NCI-H187 (cell line): ENCODE measurements at regions not wholly inside any gene's neighbourhood (a gene's known extent, or its start where the extent isn't known, plus 50 kb on each side); places are given as distances from the start of the nearest gene placed in this dataset.
"Not testable (repeated sequence)": the region's sequence is repeated elsewhere in the genome, so short reads cannot be mapped to it uniquely, and the experiment has no call there.

Experiments
- DNase-seq, 2 experiments: peaks; one replicate each; lab custom pipeline; 2025; lab: John Stamatoyannopoulos, UW

DNA sequence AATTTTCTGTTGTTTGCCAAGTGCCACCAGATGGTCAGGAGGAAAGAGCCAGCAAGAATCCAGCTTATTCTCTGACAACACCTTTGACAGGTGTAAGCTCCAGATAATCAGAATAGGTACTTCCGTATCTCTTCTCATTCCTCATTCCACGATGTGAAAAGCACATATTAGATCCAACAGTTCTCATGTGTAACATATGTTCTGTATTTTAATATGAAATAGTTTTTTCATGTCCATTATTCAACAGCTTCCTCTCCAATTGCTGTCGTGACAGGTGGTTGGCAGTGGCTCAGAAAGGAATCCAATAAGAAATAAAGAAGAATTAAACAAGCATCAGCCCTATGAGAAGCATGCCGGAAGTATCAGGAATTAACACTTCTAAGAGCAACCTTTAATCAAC, 1624.7 kb downstream of the MRPL39 start:
- DNase-seq = no peak

DNA sequence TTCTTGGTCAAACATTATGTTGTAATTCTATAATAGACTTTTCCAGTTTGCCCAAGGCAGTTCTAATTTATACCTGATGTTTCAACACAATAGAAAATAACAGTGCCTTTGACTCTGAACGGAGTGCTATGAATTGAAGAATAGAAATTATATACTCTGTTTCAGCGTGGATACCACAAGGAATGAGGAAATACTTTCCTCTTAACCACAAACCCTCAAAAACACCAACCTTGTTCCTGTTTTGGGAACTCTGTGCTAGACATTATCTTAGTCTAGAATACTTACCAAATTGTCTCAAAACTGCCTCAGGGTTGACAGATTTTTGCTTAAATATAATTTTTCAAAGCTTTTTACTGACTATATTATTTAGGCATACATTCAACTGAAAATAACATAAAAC, 1629.3 kb downstream of the MRPL39 start:
- no peak for DNase-seq

DNA sequence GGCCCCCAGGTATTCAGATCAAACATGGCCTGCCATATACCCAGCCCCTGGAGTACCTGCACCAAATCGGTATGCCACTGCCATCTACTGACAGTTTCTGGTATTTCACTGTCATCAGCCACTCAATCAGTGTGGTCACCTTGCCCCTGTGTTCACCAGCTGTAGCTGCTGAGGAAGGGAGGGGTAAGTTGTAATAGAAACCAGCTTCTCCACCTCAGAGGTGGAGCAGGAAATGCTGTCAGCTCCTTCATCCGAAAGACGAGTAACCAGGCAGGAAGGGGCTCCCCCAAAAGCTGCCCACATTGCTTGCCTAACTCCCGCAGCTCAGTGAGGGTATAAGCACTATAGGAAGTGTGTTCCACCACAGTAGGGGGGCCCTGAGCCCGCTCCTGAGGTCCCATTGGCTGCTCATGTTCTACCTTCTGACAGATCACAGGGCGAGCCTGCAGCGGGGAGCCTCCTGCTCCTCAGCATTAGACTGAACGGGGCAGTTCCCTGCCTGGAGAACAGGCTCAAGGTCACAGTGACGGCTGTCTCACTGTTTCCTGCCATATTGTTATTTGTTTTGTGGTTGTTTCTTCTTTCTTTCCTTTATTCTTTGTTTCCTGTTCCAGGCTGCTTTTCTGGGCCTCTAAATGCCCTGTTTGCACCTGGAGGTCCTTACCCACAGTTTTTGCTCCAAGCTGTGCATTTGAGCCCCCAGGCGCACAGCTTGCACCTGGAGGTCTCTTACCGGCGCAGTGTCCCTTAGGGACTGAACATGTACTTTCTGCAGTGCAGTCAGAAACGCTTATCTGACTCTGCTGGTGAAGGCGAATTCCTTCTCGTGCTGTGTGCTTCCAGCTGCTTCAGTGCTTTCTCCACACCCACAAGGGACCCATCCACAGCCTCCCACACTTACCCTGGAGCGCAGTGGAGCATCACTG, 1638.3 kb downstream of the MRPL39 start:
- DNase-seq = no peak

DNA sequence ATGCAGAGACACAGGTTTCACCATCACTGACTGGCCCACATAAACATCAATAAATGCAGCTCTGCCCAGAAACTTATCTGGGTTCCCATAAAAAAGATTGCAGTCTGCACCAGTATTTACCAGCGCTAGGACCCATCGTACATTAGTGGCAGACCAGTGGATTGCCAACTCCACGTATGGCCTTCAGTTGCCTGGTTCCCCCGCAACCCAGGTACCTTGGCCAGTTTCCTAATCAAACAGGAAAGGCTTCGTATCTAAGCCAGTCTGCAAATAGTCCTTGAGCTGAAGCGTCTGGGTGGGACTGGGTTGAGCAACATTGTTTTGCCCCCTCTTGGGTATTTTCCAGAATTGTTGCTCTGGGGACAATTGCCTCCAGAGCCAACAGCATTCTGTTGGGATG, 1639.3 kb downstream of the MRPL39 start:
- no peak for DNase-seq

DNA sequence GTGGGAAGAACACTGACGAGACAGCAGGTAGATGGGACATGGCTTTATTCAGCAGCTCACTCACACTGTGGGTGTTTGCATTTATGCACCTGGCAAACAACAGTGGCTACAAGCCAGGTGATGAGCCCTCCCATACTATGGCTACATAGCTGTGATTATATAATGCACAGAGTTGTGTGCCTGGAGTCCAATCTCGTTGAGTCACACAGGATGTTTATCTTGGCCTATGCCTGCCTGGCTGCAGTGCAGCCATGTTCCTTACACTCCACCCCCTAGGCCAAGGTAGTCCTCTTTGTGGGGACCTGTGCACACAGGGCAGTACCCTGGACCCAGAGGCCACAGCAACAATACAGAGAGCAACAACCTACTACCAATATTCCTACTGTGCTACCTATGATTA, 1643.8 kb downstream of the MRPL39 start:
- DNase-seq = no peak

DNA sequence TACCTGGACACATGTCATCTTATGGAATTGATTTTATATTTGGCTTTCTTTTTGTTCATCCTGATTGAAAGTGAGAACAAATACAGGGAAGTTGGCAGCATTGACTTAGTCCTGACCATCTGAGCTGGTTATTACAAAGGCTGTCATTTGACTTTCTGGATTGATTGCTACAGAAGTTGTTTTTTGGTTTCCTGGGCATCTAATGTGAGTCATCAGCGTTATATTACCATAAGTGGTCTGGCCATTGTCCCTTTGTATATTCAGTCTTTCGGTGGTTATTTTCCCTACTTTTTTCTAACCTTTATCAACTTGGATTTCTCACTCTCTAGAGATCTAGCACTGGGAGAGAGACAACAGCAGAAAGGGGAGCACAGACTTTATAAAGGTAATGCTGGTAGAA, 1646.5 kb downstream of the MRPL39 start:
- DNase-seq = no peak

DNA sequence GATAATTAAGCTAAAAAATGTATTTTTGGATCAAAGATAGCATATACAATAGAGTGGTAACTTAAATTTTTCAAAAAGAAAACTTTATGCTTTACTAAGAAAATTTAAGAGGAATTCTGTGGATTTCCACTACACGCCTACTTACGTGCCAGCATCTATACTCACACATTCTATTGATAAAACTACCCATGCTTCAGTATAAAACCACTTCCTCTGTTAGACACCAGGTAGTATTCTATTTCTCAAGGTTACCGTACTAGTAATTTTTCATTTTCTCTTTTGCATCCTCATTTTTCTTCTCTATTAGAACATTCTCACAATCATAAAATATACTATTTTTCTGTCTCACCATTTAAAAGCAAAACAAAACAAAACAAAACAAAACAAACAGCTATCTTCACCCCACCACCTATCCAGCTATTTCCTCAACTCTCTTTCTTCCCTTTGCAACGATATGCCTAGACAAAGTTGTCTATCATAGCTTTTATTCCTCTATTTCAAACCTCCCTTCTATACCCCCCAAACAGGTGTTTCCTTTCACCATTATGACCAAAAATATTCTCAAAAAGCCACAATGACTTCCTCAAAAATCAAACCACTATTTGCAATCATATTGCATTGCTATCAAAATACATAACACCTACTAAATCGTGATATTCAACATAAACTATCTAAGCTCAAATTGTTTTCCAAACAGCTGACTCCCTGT, 1652.0 kb downstream of the MRPL39 start:
- DNase-seq = no peak

DNA sequence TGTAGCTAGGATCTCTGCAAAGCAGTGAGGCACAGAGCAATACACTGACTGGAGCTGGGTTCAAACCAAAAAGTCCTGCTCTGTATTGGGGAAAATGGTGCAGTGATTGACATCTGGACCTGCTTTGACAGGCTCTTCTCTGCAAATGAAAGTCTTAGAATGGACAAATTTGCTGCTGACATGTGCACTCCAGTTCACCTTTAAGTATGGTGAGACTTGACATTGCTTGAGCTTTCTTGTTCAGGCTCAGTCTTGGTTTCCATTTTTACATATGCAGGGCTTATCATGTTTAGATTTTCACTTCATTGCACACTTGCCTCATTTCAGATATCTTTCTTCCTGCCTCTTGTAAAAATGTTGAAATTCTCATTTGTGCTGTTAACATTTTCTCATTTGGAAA, 1655.0 kb downstream of the MRPL39 start:
- no peak for DNase-seq

DNA sequence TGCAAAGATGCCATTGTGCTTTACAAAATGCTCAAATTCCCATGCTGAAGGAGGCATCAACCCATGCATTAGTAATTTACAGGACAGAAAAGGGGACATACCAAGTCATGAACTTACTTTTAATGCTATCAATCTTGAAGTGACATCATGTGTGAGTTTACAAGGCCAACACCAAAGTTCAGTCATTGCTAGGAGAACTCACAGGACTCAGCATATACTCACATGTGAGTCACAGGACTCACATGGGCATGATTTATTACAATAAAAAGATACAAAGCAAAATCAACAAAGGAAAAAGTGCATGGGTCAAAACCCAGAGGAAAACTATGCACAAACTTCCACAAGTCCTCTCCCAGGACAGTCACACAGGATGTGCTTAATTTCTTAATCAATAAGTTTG, 1656.0 kb downstream of the MRPL39 start:
- no peak for DNase-seq

DNA sequence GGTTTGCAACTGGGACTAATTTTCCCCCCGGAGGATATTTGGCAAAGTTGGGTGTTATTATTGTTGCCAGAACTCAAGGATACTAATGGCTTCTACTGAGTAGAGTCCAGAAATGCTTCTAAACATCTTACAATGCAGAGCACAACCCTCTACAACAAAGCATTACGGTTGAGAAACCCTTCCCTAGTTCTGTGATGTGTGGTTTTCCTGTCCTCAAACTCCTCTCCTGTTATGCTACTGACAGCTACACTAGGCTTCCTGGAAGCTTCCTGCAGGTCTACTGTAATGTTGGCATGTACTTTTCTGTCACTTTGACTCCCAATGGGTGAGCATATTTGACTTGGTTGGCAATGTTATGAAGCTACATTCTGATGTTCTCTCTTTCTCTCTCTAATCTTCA, 1656.9 kb downstream of the MRPL39 start:
- no peak for DNase-seq

DNA sequence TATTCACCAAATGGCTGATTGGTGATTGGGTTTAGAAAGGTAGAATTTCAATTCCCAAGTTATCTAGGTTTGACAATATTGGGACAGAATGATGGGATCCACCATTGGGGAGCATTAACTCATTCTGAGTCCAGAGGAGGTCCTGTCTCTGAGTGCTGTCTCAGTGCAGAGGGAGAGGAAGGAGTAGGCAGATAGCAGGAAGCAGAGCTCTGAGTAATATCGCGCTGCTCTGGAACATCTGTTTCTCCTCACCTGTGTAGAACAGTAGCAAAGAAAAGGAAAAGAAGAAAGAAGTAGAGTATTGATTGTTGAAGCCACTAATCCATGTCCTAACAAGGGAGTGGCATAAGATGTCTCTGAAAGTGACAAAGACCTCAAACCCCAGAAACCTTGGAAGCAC, 1657.8 kb downstream of the MRPL39 start:
- DNase-seq = no peak

DNA sequence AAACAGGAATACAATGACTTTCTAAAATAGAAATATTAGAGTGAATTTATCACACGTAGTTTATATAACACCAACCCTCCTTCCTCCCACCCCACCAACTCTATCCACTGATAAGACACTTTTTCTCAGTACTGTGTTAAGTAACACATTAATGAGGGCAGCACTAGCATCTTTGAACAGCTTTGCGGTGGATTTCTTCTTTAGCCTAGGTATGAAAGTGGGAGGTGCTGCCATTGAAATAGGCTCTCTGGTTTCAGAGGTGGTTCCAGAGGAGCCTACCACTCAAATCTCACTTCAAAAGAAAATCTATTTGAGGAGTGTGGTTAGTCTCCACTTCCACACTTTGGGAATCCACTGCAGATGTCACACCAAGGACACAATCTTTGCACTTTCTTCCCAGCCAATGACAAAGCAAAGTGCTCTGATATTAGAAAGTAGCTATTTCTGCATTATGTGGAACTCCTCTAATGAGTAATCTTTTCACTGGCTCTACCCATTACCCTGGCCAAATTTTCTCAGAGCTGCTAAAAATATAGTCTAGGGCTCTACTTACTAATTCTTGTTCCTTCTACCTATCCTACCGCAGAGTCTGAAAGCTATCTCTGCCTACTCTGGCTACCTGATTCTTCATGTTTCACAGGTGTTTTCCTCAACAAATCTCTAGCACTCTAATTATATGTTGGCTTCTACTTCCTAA, 1667.8 kb downstream of the MRPL39 start:
- DNase-seq = no peak

DNA sequence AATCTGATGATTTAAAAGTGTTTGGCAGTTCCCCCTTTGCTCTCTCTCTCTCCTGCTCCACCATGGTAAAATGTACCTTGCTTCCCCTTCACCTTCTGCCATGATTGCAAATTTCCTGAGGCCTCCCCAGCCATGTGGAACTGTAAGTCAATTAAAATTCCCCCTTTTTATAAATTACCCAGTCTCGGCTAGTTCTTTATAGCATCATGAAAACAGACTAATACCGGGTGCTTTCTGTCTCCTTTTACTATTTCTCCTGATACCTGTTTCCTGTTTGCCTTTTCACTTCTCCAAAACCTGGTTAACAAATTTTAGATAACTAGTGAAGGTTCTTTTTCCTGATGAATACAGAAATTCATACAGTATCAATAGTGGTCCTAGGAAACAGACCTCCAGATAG, 1670.3 kb downstream of the MRPL39 start:
- DNase-seq = no peak

DNA sequence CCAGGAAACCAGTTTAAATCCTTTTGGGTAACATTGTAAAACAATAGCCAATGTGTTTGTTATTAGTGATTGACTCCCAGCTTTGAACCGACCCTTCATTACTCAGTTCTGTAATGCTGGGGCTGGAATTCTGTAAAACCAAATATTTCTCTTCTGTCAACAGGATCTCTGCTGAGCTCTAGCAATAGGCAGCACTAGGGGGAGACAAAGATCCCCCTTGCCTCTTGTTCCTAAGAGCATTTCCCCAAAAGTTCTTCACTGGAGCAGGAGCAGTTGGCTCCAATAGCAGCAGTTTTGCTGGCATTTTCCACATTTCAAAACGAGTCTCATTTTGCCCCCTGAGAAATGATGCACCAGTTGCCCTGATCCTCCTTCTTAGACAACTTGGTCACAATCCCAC, 1671.1 kb downstream of the MRPL39 start:
- DNase-seq = no peak

DNA sequence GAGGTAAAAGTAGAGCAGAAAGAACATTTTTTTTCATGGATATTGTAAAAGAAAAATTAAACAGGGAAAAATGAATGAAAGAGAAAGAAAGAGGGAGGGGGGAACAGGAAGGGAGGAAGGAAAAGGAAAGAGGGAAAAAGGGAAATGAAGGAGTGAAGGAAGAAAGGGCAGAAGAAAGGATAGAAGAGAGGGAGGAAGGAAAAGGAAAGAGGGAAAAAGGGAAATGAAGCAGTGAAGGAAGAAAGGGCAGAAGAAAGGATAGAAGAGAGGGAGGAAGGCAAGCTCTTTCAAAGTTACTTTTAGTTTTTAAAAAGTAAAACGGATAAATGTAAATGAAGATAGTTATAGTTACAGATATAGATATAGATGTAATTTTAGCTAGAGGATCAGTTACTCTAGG, 1676.7 kb downstream of the MRPL39 start:
- DNase-seq = no peak

DNA sequence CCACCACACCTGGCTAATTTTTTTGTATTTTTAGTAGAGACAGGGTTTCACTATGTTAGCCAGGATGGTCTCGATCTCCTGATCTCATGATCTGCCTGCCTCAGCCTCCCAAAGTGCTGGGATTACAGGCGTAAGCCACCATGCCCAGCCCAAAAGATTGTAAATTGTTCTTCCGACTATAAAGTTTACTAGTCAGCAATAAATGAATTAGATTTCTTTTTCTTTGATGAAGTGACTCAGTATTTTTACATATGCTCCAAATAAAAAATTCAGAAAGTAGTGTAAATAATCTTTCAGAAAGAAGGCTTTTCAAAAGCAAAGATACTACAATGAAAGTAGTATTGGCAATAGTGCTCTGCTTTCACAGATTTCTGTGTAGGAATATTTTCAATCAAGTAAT, 1680.9 kb downstream of the MRPL39 start:
- DNase-seq = not testable (repeated sequence)

DNA sequence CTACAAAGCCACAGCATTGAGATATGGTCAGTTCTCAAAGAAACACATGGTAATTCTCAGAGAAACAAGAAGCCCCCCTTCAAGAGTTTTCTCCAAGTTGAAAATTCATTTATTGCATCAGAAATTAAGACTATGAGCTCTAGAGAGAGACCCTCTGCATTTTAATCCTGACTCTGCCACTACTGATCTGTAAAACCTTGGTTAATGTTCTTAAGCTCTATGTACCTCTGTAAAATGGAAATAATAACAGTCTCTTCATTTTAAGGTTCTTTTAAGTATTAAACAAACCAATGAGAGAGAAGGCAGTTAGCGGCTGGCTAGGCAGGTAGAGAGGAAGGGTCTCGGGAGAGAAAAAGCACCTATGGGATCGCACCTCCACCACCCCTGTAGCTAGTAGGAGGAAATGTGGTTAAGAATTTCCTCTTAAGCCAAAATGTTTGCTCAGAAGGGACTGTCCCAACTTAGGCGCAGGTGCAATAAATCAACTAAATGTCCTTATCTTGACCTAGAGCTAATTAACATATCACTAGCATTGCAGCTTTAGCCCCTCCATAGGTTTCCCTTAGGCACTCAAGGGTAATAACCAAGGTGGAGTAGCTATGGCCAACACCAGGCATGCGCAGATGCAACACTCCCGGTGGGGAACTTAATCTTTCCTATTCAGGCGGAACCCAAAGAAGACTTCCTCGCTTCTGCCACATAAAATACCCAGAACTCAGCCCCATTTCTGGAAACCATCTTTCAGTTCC, 1685.4 kb downstream of the MRPL39 start:
- no peak for DNase-seq

DNA sequence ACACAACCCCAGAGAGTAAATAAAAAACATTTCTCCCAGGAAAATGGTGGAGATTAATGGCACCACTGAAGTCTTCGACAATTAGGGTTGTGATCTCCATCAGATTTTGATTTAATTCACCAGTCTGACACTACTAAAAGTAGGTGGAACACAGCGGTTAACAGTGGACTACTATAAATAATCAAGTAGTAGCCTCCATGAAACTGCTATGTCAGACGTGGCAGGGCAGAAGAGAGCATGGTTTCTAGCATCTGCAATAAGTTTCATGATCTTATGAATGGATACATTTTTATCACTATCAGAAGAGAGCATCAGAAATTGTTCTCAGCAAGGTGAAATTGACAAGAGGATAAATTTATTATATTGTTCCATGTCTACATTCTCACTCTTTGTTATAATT, 1706.6 kb downstream of the MRPL39 start:
- no peak for DNase-seq

DNA sequence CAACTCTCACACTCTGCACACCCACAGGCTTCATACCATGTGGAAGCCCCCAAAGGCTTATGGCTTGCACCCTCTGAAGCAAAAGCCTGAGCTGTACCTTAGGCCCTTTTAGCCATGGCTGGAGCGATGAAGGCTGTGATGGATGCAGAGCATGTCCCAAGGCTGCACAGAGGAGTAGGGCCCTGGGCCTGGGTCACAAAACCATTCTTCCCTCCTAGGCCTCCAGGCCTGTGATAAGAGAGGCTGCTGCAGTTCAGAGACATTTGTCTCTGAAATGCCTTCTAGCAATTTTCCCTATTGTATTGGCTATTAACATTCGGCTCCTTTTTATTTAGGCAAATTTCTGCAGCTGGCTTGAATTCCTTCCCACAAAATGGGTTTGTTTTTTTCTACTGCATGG, 1707.7 kb downstream of the MRPL39 start:
- DNase-seq = no peak

DNA sequence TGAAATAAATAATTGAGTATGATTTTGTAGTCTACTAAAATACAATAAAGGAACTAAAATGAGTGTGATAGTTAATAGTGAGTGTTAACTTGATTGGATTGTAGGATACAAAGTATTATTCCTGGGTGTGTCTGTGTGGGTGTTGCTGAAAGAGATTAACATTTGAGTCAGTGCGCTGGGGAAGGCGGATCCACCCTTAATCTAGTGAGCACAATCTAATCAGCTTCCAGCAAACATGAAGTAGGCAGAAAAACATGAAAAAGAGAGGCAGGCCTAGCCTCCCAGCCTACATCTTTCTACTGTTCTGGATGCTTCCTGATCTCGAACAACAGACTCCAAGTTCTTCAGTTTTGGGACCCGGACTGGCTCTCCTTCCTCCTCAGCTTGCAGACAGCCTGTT, 1716.6 kb downstream of the MRPL39 start:
- DNase-seq = no peak

DNA sequence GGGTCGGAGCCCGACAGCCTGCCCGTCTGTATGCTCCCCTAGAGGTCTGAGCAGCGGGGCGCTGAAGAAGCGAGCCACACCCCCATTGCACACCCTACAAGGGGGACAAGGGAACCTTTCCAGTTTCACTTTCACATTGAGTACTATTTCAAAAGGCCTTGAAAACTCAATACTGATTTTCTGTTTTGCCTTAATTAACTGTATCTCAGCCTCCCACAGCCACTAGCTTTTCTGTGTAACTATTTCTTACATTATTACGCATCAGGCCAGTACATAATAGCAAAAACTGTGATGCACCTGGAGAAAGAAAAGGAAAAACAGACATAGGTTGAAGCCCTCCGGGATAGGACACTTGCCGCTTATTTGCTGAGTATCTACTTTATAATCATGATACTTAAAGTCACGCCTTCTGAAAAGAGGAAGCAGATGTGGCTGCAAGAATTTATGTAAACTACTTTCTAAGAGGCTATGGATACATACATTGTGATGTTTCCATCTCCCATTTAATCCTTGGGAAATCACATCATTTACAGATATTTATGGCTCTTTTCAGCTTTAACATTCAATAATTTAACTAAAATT, 1719.5 kb downstream of the MRPL39 start:
- no peak for DNase-seq
